ENCODE measurements at regions not wholly inside any gene's neighbourhood (a gene's known extent, or its start where the extent isn't known, plus 50 kb on each side); places are given as distances from the start of the nearest gene placed in this dataset.
"Not testable (repeated sequence)": the region's sequence is repeated elsewhere in the genome, so short reads cannot be mapped to it uniquely, and the experiment has no call there.

- no peak for DNase-seq (ENCODE audit: low read depth, low spot score)
Measured at GRCh38 chr13:28607187-28607955, 51.6 kb upstream of the POMP start.

GRCh38 chr13:28606466-28606865 is 52.5 kb upstream of the POMP start:
- DNase-seq (ENCODE audit: low read depth, low spot score) = no peak

- DNase-seq (ENCODE audit: low read depth, low spot score) = not testable (repeated sequence)
Measured at GRCh38 chr13:28605147-28605546, 53.8 kb upstream of the POMP start.

DNA sequence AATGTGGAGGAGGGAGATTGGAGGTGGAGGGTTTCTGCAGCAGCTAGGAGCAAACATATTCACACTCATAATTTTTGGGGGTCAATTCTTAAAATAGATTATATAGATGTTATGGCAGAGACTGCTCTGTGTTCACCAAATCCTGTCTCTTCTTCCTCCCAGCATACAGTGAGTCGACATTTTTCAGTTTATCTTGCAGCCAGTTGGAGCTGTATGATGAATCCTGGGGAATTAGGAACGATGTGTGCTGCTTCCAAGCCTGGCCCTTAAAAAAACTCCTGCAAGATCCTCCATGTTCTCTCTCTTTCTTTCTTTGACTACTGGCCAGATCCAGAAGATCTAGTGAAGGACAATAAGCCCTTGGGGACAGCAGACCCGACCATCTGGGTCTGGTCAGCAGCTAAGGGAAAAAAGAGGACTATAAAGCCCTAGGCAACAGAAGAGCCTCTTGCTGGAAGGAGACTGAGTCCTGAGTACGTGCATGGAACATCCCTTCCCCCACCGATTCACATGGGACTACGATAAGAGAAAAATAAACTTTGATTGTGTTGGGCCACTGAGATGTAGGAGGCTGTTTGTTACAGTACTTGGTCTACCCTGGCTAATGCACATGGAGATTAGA is 55.8 kb upstream of the POMP start:
- DNase-seq (ENCODE audit: low read depth, low spot score) = no peak

- no peak for DNase-seq (ENCODE audit: low read depth, low spot score)
Measured at GRCh38 chr13:28602580-28602979, 56.4 kb upstream of the POMP start.

DNA sequence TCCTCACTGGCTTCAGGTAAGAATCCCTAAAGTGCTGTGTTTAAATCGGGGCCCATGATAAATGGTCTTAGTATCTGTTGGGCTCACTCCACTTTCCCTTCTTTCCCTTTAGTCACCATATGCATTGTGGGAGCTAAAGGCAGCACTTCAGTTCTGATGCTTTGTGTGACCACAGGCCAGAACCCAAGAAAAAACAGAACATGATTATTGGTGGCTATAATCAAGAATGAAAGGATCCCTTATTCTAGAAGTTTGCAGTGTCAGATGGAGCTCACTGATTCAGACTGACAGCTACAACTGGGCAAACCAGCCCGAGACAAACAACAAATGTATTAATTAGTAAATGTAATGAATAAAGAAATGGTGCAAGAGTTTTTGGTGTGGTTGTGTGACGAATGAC is 57.3 kb upstream of the POMP start:
- no peak for DNase-seq (ENCODE audit: low read depth, low spot score)

- DNase-seq (ENCODE audit: low read depth, low spot score) = no peak
Measured at GRCh38 chr13:28597641-28598040, 61.3 kb upstream of the POMP start.

- no peak for DNase-seq (ENCODE audit: low read depth, low spot score)
Measured at GRCh38 chr13:28590461-28590860, 68.5 kb upstream of the POMP start.

DNA sequence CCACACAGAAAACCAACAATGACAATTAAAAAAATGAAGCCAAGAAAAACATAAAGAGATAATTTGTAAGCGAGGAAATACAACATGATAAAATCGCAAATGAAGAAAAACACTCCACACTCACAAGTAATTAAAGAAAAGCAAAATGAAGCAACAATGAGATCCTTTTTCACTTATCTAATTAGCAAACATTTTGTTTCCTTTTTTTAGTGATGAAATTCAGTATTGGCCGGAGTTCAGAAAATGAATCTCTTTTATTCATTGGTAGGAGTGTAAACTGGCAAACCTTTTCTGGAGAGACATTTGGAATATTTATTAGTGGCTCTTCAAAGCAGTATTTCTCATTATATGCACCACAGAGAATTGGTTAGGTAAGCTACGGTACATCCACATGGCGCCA is 70.6 kb upstream of the POMP start:
- DNase-seq (ENCODE audit: low read depth, low spot score) = no peak

DNA sequence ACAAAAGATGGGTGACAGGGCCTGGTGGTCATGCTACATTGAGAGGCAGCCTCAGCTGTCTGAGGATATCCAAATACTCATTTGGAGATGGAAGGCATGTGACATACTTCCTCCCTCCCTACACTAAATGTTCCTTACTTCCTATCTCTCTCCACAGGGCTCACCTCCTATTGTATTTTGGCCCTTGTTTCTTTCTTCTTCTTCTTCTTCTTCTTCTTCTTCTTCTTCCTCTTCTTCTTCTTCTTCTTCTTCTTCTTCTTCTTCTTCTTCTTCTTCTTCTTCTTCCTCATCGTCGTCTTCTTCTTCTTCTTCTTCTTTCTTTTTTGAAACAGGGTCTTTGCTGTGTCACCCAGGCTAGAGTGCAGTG is 71.8 kb upstream of the POMP start:
- no peak for DNase-seq (ENCODE audit: low read depth, low spot score)

DNA sequence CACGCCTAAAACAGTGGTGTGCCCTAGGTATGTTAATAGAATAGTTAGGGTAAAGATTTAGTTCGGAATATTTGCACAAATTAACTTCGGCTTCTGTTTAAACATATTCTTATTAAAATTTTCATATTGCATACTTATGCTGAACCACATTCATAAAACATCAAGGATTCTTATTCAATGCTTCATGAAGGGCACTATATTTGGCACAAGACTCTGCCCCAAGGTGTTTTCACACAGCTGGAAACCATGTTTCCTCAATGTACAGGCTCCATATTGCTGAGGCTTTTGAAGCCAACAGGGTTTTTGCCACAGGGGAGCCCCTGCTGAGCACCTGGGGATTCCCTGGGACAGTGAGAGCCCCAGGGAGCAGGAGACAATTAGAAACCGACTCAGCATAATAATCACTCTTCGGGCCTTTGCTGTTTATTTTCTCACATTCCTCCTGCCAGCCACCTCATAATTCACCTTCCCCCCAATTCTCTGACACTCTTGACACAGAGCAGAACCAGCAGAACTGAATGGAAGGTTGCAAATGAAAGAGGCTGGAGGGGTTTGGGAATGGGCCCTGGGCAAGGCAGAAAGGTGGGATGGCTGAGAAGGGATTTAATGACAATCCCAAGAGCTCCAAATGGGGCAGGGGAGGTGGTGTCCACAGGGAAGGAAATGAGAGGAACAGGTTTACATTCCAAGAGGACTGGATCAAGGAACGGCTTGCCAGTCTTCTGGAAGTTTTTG is 72.3 kb upstream of the POMP start:
- peak; percentile 97 for DNase-seq (ENCODE audit: low read depth, low spot score)

- DNase-seq (ENCODE audit: low read depth, low spot score) = no peak
Measured at GRCh38 chr13:28585561-28585960, 73.4 kb upstream of the POMP start.

- DNase-seq (ENCODE audit: low read depth, low spot score) = no peak
Measured at GRCh38 chr13:28584873-28585381, 74.0 kb upstream of the POMP start.

DNA sequence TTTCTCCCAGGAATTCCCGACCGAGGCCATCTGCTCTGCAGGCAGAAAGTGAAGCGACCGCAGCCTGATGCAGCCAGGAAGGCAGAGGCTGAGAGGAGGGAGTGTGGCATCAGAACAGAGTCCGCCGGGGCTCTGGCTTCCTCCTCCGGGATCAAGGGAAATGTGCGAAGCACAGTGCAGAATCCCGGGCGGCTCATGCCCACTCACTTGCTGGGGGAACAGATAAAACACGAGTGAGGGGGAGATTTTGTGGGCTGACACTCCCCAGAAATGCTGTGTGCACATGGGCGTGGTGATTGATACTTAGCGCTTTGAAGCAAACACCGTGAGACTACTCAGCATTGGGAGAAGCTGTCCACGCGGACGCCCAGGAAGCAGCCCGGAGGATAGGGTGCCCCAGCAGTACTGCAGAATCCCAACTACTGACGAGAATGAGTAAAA is 75.3 kb upstream of the POMP start:
- peak; percentile 23 for DNase-seq (ENCODE audit: low read depth, low spot score)

DNA sequence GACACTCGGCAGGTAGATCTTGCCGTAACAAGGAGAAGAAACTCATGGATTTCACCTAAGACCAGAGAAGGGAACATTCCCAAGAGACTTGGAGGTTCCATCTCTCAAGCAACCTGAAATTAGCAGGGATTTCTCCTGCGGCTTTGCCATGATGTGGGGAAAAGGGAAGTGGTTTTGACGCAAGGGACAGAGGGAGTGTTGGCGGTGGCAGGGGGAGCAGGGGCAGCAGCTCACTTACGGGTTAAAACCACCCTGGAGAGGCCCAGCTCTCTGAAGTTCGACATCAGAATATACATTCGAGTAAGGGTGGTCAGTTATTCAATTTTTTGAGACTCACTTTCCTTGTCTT is 76.1 kb upstream of the POMP start:
- no peak for DNase-seq (ENCODE audit: low read depth, low spot score)

GRCh38 chr13:28582225-28582891 is 76.6 kb upstream of the POMP start:
- peak; percentile 45 for DNase-seq (ENCODE audit: low read depth, low spot score)

GRCh38 chr13:28581451-28581850 is 77.5 kb upstream of the POMP start:
- no peak for DNase-seq (ENCODE audit: low read depth, low spot score)

DNA sequence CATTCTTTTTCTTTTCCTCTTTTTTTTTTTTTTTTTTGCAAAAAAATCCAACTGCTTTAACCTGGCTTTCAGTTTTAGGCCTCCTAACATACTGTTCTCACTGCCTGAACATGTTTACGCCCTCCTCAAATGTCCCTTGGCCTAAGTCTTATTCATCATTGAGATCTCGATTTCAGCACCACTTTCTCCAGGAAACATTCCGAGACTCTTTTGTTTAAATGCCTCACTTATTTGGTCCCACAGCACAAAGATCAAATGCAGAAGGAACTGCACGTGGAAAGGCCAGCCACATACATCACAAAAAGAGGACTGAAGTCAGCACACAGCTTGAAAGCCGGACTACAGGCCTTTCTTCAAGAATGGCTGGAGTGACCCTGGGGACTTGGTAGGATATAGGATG is 79.2 kb upstream of the POMP start:
- DNase-seq (ENCODE audit: low read depth, low spot score) = no peak

DNA sequence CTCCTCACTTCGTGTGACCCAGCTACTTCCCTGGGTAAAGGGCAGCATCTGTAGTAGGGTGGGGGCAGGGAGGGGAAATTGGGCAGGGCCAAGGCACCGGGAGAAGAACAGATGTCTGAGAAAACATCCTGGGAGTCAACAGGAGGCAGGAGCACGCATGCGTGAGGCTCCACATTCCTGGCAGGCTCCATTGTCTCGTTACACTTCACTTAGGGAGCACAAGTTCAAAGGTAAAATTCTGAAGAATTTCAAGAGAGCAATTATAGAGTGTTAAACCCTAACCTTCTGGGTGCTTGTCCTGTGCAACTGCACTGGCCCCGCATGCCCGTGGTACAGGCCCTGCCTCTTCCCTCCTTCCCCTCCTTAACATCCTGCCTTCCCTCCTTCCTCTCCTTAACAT is 79.6 kb upstream of the POMP start:
- DNase-seq (ENCODE audit: low read depth, low spot score) = peak; percentile 18

GRCh38 chr13:28576067-28576466 is 81.1 kb upstream of the FLT1 start:
- DNase-seq (ENCODE audit: low read depth, low spot score) = no peak

- no peak for DNase-seq (ENCODE audit: low read depth, low spot score)
Measured at GRCh38 chr13:28575200-28575599, 80.3 kb upstream of the FLT1 start.

DNA sequence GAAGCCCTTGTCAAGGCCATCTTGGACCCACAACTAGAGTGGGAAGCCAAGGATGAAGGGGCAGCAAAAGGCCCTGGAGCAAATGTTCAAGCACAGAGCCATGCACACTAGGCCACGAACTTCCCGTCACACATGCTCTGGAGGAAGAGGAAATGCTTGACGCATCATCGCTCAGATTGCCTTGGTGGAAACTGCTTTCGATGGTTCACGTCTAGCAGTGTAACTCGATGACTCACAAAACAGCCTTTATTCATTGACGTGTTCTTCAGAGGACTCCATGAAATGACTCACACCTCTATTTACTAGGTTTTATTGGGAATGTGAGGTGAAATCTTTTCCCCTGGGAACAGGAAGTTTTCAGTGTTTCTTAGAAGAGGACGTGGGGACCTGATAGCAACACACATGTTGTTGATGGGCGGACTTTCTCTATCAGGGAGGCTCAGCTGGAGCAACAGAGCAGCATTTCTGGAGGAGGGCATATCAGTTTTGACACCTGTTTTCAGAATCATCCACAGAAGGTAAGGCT is 79.8 kb upstream of the FLT1 start:
- peak; percentile 22 for DNase-seq (ENCODE audit: low read depth, low spot score)
